Fibroblast of skin of right quadriceps (primary cell): ENCODE measurements at regions not wholly inside any gene's neighbourhood (a gene's known extent, or its start where the extent isn't known, plus 50 kb on each side); places are given as distances from the start of the nearest gene placed in this dataset.
"Not testable (repeated sequence)": the region's sequence is repeated elsewhere in the genome, so short reads cannot be mapped to it uniquely, and the experiment has no call there.

Experiments
- DNase-seq: peaks from one replicate; pipeline ENCODE4 v3.0.0-alpha.2; 2013

DNA sequence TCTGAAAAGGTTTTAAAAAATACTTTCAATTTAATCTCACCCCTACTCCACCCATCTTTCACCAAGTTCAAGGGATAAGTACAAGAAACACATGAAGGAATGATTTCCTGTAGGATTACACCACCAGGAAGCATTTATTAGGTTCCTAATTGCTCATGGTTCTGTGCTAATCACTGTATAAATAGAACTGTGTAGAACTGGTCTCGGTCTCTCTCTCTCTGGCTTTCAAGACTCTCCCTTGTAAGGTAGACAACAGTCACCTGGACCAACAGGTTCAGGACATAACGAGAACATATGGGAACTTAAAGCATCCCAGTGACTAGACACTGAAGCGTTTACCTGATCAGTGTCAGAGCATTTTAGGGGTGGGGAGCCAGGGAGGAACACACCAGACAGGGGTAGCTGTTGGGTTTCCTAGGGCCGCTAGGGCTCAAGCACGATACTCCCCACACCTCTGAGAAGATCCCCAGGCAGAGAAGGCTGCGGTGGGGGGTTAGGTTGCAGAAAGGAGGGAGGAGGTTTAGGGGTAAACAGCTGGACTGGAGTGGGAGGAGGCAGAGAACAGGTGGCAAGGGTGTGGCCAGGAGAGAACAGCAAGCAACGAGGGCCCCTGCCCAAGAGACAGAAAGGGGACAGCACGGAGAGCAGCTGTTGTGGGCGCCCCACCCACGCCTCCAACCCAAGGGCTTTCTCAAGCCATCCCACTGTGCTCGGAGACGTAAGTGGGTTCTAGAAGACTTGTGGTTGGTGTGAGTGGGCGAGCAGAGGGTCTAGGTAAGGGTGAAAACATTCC lies 52.5 kb upstream of the USP6NL start:
- DNase-seq: no peak

DNA sequence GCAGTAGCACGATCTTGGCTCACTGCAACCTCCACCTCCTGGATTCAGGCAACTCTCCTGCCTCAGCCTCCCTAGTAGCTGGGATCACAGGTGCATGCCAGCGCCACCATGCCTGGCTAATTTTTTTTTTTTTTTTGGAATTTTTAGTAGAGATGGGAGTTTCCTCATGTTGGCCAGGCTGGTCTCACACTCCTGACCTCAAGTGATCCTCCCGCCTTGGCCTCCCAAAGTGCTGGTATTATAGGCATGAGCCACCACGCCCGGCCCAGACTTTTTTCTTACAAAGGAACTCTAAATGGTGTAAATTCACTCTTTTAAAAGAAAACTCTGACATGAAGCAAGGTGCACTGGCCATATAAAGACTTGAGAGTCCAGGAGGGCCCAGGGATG lies 51.7 kb upstream of the USP6NL start:
- not testable (repeated sequence) for DNase-seq

DNA sequence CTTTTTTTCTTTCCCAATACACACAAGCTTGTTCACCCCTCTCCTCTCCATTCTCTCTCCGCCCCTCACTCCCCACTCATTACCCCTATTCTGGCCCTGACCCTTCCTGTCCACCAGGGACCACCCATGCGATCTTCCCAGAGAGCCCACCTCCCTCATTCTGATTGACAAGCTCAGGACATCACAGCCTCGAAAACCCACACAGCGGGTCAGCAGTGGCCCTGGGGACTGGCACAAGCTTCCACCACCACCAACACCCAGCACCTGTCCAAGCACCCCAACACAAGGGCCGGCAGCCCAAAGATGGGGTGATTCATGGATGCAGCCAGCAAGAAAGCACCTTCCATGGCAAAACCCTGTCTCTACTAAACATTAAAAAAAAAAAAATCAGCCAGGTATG lies 50.0 kb upstream of the USP6NL start:
- no peak for DNase-seq
